ENCODE measurements at regions not wholly inside any gene's neighbourhood (a gene's known extent, or its start where the extent isn't known, plus 50 kb on each side); places are given as distances from the start of the nearest gene placed in this dataset.
"Not testable (repeated sequence)": the region's sequence is repeated elsewhere in the genome, so short reads cannot be mapped to it uniquely, and the experiment has no call there.

DNA sequence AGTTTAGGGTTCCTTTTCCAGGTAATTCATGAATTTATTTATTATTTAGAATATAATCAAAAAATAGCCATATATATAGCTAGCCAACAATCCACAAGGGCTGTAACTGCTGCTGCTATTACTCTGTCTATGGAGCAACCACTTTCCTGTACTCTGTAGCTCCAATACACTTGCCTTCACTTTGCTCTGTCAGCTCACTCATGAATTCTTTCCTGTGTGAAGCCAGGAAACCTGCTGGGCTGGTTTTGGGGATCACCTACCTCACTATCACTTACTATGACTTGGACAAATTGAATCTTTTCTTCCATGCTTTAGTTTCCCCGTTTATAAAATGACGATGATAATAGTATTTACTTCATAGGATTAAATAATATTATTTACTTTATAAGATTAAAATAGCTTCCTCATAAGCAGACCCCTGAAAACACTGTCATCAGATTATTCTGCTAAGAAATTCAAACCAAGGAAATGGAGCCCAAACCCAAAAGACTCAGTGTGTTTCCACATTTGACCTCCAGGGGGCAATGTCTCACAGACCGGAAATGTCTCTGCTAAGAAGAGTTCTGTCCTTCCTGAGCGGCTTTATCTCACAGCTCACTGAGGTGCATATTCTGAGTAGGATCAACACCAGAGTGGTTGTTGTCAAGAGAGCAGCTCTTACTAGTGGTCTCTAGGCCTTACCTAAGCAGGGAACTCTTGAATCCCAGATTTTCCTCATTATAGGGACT, 457.1 kb downstream of the DAD1 start:
- no peak for DNase-seq

DNA sequence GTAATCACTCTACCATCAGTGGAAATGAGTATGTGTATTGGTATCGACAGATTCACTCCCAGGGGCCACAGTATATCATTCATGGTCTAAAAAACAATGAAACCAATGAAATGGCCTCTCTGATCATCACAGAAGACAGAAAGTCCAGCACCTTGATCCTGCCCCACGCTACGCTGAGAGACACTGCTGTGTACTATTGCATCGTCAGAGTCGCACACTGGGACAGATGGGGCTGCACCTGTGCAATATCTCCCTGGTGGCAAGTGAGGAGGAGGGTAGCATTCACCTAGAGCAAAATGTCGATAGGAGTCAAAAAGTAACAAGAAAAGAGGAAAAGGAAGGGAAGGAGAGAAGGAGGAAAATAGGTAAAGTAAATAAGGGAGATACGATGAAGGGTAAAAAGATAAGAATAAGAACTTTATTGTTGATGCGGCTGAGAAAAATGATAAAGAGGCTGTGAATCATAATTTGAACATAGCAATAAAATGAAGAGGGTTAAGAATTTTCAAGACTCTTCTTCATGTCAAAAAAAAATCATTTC, 450.5 kb upstream of the OR4E1 start:
- DNase-seq: no peak

DNA sequence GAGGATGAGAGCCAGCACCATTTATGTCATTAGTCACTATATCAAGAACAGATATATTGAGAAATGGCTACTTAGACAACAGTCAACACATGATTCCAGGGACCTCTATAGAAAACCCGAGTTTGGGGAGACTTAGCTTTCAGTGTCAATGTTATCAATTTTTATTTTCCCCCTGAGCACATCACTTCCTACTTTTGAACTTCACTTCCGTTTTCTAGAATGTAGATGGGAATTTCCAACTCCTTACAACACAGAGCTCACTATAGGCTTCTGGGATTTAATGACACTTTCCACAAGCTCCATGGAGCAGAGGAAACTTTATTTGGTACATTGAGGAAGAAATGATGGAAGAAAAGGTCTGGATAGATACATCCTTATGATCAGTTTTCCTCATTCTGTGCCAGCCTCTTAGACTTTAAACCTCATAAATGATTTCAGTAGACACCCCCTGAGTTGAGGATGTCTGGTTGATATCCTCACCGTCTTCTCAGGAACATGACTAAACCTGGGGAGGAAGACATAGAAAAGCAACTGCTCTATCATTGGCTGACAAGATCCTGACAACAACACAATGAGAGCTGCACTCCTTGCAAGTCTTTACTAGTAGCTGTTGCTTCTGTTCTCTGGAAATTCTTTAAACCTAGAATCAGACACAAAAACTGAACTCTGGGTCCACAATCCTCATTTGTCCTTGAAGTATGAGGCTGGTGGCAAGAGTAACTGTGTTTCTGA, 449.4 kb upstream of the OR4E1 start:
- no peak for DNase-seq

DNA sequence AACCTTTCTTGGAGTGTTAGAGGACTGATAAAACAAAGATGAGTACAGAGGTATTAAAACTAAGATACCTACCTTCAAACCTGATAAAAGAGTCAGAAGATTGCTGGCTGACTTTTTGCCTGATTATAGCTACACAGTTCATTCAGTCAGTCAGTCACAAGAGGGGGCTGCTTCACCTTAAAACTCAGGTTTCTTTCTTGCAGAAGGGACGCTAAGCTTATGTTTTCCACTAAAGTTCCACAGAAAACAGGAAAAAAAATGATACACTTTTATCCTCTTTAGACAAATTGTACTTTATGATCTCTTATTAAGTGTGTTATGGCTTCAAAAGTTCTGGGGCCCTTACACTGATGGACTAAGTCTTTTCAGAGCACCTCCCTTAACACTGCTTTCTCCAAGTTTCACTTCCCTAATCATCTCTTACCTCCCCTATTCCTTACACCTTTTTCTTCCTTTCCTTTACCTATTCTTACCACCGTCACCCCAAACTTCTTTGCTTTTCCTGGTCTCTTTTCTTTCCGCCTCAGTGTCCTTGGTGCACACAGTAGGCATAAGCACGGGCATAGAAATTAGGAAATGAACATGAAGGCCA, 448.7 kb upstream of the OR4E1 start:
- no peak for DNase-seq

DNA sequence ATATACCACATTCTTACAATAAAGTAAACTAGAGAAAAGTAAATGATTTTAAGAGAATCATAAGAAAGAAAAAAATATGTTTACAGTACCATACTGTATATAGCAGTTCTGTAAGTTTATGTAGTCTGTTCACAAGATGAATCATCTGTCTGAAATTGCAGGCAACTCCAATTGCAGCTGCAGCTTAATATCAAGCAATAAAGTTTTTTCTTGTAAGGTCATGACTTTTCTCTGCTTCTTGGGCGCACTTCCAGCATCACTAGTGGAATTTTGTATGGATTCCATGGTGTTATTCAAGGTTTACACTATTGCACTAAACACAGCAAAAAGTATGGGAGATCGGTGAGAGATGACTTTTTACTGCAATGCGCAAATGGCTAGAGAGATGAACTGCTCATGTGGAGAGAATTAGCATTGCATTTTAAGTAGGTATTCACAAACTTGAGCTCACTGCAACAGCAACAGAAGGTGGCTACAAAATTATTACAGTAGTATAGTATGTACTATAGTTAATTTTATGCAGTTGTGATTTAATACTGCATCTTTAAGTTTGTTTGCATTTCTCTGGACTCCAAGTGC, 445.4 kb upstream of the OR4E1 start:
- peak; percentile 5 for DNase-seq

DNA sequence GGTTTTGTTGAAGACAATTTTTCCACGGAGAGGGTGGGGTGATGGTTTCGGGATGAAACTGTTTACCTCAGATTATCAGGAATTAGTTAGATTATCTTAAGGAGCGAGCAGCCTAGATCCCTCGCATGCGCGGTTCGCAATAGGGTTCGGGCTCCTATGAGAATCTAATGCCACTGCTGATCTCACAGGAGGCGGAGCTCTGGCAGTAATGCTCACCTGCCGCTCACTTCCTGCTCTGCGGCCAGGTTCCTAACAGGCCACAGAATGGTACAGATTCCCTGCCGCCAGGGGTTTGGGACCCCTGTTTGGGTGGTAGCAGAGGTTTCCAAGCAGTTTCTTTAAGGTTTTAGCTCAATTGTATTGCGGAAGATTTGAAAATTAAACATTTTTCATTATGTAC, 439.8 kb upstream of the OR4E1 start:
- no peak for DNase-seq

DNA sequence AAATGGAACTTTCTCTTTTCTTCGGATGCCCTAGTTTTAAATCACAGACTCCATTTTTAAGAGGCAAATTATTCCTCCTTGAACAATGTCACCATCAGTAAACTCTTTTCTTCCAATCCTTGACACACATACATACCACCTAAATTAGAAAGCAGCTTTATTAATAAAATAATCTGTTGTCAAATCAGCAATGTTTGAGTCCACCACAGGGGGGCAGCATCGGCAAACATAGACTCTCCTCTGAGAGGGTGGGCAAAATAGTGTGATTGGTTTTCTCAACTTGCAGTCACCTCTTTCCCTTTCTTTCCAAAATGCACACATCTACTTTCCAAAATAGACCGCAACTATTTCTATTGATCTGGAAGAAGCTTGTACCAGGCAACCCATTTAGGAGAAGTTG, 438.4 kb upstream of the OR4E1 start:
- DNase-seq: no peak

DNA sequence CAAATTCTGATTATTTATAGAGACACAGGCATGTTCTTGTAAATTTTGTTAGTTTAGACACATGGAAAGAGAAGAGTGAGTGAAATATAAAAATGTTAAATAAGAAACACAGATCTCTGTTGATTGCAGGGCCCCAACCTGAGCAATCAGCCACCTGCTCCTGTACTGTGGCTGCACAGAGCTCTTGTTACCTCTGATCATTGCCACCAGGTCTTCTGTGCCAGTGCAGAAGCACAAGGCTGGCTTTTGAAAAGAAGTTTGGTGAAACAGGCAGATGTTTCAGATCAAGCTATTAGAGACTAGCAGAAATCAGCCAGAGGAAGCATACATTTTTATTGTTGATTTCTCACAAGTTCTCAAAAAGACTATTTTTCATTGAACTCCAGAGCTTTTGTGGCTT, 434.1 kb upstream of the OR4E1 start:
- DNase-seq: no peak

DNA sequence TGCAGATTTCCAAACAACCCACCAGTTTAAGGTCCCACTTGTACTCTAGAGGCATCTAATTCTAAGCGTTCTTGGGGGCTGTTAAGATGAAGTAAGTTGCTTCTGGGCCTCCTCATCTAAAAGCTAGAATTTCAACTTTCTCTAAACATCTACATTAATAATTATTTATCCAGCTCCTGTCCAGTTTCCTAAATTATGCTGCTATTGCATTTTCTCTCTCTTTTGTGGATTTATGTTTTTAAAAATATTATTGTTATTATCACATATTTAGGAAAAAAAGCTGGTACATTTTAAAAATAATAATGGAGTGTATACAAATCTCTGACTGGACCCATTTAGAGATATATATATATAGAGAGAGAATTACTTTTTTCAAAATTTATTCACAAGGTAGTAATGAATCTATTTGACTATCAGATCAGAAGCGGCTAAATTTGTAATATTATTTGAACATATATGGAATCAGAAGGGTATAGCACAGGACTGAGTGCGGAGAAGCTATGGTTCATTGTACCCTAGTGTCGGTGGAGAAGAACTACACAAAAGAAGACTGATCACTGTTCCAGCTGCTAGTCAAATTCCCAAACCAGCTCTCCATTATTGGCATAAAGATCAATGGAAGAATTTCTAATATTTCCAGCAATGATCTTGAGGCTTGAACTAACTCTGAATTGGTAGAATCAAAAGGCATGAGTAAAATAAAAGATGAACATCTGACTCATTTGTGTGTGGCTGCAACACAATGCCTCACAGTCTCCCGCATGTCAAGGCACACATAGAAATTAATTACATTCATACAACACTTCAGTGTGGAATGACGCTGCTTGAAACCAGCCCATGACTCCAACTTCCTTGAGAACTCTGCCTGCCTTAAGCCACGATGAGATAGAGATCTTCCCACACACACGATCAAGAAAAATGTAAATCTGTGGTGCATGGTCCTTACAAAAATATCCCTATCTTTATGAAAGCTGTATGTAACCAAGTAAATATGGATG, 433.4 kb upstream of the OR4E1 start:
- no peak for DNase-seq

DNA sequence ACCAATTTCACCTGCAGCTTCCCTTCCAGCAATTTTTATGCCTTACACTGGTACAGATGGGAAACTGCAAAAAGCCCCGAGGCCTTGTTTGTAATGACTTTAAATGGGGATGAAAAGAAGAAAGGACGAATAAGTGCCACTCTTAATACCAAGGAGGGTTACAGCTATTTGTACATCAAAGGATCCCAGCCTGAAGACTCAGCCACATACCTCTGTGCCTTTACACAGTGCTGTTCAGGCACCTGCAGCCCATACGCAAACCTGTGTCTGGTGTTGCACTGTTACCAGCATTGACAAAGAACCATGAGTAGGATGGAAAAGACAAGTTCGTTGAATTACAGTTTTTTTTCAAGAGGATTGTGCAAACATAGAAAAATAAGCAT, 432.0 kb upstream of the OR4E1 start:
- no peak for DNase-seq

DNA sequence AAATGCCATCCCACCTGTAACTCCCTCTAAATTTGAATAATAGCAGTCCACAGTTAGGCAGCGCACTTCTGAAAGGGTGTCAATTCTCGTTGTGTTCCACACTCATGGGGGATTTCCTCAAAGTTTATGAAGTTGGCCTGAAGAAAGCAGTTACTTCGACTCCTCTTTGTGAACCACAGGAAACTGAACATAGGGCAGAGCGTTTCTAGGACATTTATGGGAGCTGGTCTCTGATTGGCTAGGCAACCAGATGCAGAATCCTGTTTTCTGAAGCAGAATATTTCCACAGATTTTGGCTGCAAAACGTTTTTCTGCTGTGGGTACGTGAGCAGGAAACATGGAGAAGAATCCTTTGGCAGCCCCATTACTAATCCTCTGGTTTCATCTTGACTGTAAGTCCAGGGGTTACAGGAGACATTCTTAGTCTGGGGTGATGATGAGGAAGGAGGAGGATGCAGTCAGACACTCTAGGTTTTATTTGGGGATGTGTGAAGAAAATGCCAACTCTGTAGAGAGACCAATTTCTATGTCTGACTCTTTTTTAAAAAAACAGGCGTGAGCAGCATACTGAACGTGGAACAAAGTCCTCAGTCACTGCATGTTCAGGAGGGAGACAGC, 431.5 kb upstream of the OR4E1 start:
- DNase-seq: no peak

DNA sequence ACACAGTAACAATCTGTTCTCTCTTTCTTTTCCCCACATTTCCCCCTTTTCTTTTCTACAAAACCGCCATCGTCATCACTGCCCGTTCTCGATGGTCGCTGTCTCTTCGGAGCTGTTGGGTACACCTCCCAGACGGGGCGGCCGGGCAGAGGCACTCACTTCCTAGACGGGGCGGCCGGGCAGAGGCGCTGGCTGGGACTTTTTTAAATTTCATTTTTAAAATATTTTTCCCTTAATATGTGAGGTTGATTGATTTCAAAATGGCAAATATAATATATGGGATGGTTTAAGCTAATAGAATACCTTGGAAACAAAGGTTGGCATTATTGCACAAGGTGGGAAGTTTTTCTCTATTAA, 427.1 kb upstream of the OR4E1 start:
- DNase-seq: not testable (repeated sequence)

DNA sequence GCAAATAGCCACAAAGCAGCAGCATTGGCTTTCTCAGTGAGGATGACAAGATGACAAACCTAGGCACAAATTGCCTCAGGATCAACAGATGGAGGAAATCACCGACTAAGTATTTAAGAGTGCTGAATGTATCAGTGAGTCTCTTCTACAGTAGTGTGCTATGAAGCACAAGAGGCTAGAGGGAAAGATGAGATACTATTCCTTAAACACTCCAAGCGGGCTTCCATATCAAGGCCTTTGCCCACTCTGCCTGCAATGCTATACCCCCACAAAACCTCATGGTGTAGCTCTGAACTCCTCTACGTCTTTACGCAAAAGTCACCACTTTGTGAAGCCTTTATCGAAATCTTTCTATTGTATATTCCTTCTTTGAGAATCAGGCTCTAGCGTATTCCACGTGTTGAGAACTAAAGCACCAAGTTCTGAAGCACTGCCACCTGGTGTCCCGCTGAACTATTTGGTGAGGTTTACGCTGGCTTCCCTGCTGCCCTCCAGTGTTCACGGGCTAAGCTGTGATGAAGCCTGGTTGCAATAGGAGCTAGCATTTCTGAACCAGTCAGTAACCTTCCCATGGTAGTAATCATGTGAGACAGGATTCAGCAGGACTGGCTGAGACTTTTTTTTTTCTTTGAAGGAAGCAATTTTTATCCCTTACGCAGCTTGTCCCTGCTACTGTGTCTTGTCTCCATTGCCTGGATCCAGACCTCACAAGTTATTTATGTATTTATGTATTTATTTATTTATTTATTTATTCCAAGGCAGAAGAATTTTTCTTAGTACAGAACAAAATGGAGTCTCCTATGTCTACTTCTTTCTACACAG, 426.5 kb upstream of the OR4E1 start:
- DNase-seq: peak; percentile 62

DNA sequence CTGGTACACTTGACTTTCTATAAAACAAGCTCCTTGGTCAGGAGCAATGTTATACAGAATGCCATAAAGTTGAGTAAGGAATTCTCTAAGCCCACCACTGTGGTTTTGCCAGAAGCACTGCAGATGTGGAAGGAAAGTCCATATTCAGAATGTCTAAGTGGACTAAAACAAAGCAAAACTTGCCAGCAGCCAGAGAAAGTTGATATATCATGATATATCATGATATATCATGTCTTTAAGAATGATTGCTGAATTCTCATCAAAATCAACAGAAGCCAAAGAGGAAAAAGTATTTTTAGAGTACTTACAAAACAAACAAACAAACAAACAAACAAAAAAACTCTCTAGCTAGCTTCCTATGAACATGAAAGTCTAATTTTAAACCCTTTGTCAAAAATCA, 424.8 kb upstream of the OR4E1 start:
- DNase-seq: no peak

DNA sequence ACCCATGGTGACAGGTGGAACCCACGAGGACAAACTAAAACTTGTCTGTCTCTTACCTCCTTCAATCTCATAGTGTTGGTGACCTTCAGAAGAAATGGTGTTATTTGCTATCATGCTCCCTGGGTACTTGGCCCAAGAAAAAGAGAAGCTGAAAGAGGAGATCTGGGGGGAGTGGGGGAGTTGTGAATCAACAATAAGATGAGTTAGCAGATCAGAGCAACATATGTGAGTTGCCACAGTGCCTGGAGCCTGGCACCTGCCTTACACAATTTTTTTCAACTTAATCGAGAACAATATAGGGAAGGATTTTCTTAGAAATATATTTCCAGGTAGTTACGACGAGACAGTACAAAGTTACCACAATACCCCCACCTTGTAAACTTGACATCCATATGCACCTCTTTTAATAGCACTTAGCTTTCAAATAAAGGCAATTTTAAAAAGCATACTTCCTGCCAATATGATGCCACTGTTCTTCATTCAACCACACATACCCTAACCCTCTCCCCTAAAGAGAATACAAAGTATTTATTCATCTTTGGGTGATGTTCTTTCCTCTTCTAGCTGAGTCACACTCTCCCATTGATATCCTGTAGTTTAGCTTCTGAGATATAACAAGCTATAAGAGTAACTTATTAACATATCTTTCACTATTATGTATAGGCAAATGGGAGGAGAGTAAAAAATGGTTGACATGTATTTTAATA, 424.1 kb upstream of the OR4E1 start:
- DNase-seq: no peak

DNA sequence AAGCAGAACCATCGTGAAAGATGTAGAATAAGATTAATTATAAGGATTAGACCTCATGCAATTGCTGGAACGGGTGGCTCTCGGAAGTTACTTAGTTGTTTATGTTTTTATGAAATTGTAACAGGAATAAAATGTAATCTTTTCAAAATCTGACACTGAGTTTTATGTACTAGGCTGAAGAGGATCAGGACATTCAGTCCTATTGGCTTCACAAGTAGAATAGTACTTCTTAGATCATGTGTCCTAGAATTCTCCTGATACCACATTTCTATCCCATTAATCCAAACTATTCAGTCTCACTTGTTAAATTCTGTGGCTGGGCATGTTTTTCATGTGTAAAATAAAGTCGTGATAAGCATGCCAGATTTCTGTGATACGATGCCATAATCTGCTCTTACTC, 423.5 kb upstream of the OR4E1 start:
- DNase-seq: no peak

DNA sequence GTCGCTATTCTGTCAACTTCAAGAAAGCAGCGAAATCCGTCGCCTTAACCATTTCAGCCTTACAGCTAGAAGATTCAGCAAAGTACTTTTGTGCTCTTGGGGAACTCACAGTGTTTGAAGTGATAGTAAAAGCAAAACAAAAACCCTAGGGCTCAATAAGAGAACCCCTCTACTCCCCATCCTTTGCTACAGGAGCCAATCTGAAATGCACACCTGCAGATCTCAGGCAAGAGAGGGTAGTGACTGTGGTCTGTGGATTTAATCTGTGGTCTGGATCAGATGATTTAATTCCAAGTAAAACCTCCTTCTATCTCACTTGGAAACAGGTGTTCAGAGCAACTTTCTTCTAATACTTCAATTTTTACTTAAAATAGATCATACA, 422.9 kb upstream of the OR4E1 start:
- no peak for DNase-seq

DNA sequence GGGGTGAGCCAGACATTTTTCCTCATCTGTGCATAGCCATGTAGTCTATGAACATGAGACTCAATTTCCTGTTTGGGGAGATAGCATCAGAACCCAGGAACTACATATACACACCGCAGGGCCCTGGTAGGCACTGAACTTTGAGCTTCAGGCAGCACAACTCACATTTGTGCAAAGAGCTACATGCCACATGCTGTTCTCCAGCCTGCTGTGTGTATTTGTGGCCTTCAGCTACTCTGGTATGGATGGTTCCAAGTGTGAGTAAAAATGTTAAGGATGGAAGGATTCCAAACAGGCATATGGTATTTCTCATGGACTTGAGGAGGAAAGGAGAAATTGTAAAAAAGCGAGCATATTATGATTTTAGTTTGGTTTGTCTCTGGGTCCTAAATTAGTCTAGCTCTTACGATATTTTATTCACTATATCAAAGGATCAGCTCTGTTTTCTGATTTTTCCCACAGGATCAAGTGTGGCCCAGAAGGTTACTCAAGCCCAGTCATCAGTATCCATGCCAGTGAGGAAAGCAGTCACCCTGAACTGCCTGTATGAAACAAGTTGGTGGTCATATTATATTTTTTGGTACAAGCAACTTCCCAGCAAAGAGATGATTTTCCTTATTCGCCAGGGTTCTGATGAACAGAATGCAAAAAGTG, 422.4 kb upstream of the OR4E1 start:
- DNase-seq: no peak

DNA sequence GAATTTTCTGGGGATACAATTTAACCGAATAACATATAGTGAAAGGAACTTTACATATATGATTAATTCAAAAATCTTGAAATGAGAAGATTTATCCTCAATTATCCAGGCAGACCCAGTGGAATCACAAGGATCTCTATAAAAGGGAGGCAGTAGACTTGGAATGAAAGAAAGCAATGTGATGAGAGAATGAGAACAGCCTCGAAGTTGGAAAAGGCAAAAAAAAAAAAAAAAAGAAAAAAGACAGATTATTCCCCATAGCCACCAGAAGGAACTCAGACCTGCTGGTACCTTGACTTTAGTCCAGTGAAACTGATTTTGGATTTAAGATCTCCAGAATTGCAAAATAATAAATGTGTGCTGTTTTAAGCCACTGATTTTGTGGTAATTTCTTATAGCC, 416.3 kb upstream of the OR4E1 start:
- DNase-seq: no peak

All from NCI-H226 (cell line).